Ectodermal cell (in vitro differentiated cells): ENCODE measurements at regions not wholly inside any gene's neighbourhood (a gene's known extent, or its start where the extent isn't known, plus 50 kb on each side); places are given as distances from the start of the nearest gene placed in this dataset.
A peak's percentile ranks its signal among the peaks of the same experiment; 100 is the strongest.

Source experiments
- H3K27ac ChIP-seq: 2 replicates; pipeline ENCODE4 v1.7.0; 2013; ENCODE audit warnings: mild to moderate bottlenecking, low read depth, low read length; ENCODE audit not compliant: insufficient read depth, poor library complexity, severe bottlenecking
- H3K27me3 ChIP-seq: 2 replicates; pipeline ENCODE4 v1.7.0; 2013; ENCODE audit warnings: mild to moderate bottlenecking, low read length; ENCODE audit not compliant: insufficient read depth, control insufficient read depth, poor library complexity, severe bottlenecking
- H3K36me3 ChIP-seq: one replicate; pipeline ENCODE4 v1.7.0; 2013; ENCODE audit warnings: low read length; ENCODE audit not compliant: control insufficient read depth, insufficient read depth
- H3K4me1 ChIP-seq: one replicate; pipeline ENCODE4 v1.7.0; 2013; ENCODE audit warnings: low read length; ENCODE audit not compliant: control insufficient read depth, insufficient read depth
- H3K4me3 ChIP-seq: 2 replicates; pipeline ENCODE4 v1.7.0; 2013; ENCODE audit warnings: low read depth, low read length, control low read depth; ENCODE audit not compliant: insufficient read depth
- H3K9me3 ChIP-seq: 2 replicates; pipeline ENCODE4 v1.7.0; 2013; ENCODE audit warnings: mild to moderate bottlenecking, low read length, moderate library complexity; ENCODE audit not compliant: control insufficient read depth
- WGBS, 2 experiments: methylation state at CpG; one replicate each; pipeline ENCODE4 v1.1.7; 2013; ENCODE audit warnings: missing lambda C conversion rate in 2 of 2; 5-methylcytosine and 5-hydroxymethylcytosine counted together

DNA sequence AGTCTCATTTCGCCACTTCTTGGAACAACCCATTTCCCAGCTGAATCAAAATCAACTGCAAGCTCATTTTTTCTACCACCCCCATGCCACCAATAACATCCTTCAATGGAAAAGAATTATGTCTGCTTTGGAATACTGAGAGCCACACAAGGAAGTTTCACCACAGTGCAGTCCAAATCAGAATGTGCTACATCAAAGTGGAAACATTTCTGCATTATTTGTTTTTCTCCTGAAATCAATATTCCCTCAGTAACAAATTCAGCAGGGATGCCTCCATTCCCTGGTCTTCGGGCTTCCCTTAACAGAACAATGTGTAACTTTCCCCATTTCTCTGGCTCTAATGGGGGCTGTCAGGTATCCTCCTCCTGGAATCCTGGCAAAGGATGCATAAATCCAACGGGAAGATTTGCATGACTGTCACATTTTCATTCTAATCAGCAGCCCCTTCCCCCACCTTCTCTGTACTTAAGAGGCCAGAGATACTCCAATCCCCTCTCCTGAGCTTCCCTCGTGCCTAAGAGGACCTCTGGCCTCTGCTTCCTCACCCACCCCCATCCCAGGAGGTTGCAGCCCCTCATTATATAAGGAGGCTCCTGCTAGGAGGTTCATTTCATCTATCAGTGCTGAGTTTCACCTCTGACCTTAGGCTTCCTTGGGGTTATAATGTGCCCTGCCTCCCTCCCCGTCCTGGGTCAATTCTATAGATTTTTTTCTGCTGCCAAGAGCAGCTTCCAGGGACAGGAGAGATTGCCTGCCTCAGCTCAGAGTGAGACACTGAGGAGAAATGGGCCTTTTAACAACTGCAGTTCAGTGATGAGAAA lies 201.1 kb downstream of the OMA1 start:
- H3K27ac ChIP-seq = peak overlapping the region; percentile 63
- WGBS, 2 experiments = 35 to 37% methylated on average over 5 of the region's 5 CpGs
- H3K36me3 ChIP-seq = no peaks in the 10 kb centered on the region
- H3K4me3 ChIP-seq = no peak overlapping the region
- H3K4me1 ChIP-seq = peaks cover 42% of the 10 kb centered on the region
- no peaks in the 10 kb centered on the region for H3K27me3 ChIP-seq
- no peaks in the 10 kb centered on the region for H3K9me3 ChIP-seq

DNA sequence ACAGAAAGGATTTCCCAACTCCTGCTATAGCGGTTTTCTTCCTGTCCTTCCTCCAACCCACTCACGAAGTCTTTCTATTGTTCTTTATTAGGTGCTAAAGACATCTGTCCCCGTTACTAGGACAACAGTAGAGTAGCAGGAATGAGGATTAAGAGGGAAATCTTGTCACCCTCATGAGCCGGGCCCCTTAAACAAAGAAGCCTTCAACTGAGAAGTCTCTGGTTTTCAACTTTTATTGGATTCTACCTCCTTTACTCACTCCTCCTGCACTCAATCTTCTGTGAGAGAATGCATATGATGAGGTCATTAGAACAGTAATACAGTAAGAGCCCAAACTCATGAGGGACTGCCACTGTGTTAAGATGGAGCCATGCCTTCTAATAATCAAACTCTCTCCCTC lies 206.3 kb downstream of the OMA1 start:
- H3K9me3 ChIP-seq = no peaks in the 10 kb centered on the region
- peaks cover 22% of the 10 kb centered on the region for H3K4me1 ChIP-seq
- 19 to 34% methylated on average over 2 to 4 of the region's 4 CpGs for WGBS, 2 experiments
- no peaks in the 10 kb centered on the region for H3K36me3 ChIP-seq
- no peak overlapping the region for H3K4me3 ChIP-seq
- no peaks in the 10 kb centered on the region for H3K27me3 ChIP-seq
- peak overlapping the region; percentile 78 for H3K27ac ChIP-seq

DNA sequence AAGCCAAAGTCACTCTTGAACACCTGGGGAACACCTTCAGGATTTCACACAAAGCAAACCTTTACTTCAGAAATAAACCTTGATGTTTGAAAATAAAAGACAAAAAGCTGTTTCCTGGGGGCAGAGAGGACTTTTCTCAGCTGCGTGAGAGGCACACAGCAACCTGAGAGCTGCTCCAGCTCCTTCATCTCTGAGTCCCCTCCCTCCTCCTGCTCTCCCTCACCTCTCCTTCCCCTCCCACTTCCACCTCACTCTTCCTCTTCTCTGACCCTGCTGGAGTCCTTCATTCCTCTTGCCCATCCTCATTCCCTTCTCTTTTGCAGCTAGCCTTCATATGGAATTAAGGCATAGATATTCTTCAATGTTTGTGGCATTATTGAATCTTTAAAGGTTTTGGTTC lies 208.4 kb downstream of the OMA1 start:
- whole genome bisulfite sequencing, 2 experiments = 33 to 44% methylated on average over 1 of the region's 1 CpG
- Histone ChIP-seq H3K36me3 (no peaks in the 10 kb centered on the region), H3K27ac (no peak overlapping the region), H3K27me3 (no peaks in the 10 kb centered on the region), H3K4me3 (no peak overlapping the region), H3K4me1 (peaks cover 15% of the 10 kb centered on the region), H3K9me3 (no peaks in the 10 kb centered on the region)

DNA sequence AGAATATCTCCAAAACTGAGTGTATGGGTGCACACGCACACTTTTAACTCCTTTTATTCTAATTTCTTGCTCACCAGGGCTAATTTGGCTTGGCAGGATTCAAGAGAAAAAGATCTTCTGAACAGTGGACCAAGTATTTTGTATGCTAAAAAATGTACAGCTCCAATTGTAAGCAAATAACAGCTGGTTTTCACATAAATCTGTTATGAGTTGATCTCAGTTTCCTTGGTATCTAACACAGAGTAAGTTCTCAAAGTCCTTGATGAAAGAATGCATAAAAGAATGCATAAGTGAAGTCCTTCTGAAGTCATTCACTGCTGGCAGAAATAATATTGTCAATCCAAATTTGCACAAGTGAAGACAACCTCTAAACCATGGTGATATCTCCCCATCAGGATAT lies 213.0 kb downstream of the OMA1 start:
- no peaks in the 10 kb centered on the region for H3K27me3 ChIP-seq
- H3K36me3 ChIP-seq = no peaks in the 10 kb centered on the region
- no peak overlapping the region for H3K27ac ChIP-seq
- H3K4me3 ChIP-seq = no peak overlapping the region
- no peaks in the 10 kb centered on the region for H3K9me3 ChIP-seq
- H3K4me1 ChIP-seq = peaks cover under 1% of the 10 kb centered on the region
- 94 to 100% methylated on average over 1 of the region's 1 CpG for WGBS, 2 experiments

DNA sequence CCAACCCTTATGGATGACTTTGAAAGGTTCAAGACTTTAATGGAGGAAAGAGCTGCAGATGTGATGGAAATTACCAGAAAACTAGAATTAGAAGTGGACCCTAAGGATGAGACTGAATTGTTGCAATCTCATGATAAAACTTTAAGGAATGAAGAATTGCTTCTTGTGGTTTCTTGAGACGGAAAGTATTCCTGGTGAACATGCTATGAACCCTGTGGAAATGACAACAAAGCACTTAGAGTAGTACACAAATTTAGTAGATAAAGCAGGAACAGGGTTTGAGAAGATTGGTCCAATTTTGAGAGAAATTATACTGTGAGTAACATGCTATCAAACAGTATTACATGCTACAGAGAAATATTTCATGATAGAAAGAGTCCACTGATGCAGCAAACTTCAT lies 215.4 kb downstream of the OMA1 start:
- Histone ChIP-seq H3K27ac (no peak overlapping the region), H3K4me3 (no peak overlapping the region), H3K36me3 (no peaks in the 10 kb centered on the region), H3K27me3 (no peaks in the 10 kb centered on the region), H3K9me3 (no peaks in the 10 kb centered on the region), H3K4me1 (peaks cover 11% of the 10 kb centered on the region)
- 87 to 94% methylated on average over 1 of the region's 1 CpG for WGBS, 2 experiments

DNA sequence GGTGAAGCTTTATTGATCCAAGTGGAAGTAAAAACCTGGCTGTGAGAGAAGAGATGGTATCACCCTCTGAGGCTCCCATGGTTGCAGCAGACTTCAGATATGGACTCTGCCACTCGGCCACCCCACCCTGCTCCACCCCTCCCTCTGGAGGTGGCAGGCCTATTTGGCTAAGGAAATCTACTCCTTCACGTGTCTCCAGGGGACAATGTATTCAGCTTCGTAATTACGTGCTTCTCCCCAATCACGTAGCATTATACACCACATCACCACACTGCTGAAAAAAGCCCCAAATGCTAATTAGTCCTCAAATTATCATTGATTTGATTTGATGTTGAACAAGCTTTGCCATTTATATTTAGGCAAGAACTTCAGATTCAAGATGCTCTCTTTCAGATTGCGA lies 220.7 kb downstream of the OMA1 start:
- Histone ChIP-seq H3K9me3 (no peaks in the 10 kb centered on the region), H3K36me3 (no peaks in the 10 kb centered on the region), H3K27me3 (no peaks in the 10 kb centered on the region), H3K4me3 (no peak overlapping the region), H3K4me1 (peaks cover 17% of the 10 kb centered on the region), H3K27ac (no peak overlapping the region)
- WGBS, 2 experiments = 69 to 72% methylated on average over 6 of the region's 6 CpGs

DNA sequence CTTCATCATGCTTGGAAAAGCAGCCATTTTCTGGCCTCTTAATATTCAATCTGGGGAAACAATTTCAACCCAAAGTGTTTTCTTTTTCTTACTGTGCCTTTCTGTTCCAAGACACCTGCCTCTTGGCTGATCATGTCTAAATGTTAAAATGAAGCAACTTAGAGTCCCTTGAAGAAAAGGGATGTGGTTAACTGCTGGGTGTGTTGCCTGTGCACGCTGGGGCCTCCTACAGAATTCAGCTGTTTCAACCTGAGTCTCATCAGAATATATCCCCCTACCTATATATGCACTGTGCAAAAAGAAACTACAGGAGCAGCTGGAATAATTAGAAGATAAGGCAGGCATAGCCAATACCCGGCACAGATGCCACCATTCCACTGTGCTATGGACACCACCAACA lies 222.0 kb downstream of the OMA1 start:
- 90 to 98% methylated on average over 2 of the region's 2 CpGs for WGBS, 2 experiments
- H3K9me3 ChIP-seq = no peaks in the 10 kb centered on the region
- no peaks in the 10 kb centered on the region for H3K27me3 ChIP-seq
- H3K27ac ChIP-seq = no peak overlapping the region
- no peak overlapping the region for H3K4me3 ChIP-seq
- peaks cover 17% of the 10 kb centered on the region for H3K4me1 ChIP-seq
- H3K36me3 ChIP-seq = no peaks in the 10 kb centered on the region

DNA sequence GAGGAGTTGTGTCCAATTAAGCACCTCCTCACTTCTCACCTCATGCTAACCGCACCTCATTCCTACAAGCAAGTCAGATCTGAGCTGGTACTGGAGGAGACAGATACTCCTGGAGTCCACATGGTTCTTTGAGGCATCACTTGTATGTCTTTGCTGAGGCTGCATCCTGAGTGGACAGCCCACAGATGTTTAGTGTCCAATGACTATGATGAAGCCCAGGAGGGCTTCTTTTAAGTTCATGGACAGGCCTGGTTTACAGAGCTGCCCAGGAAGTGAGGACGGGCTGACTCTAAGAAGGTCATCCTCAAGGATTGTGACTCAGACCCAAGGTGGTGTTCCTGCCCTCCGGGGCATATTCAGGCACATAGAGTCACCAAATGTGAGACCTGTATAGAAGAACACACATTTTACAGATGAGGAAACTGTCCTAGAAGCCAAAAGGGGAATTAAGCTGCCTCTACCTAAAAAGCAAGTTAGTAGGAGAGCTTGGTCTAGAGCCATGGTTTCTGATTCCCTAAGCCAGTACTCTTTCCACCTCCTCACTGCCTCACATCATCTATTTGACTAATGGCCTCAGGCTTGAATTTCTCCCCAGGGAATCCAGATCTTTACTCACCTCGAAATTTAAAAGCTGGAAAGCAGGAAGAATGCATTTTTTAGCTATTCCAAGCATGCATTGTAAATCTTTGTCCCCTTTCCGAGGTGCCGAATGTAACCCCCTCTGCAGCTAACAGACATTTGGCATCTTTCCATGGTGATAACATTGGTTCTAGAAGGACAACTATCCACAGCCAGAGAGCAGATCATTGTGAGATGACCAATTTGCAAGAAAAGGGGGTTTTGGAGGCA lies 228.1 kb downstream of the OMA1 start:
- Histone ChIP-seq H3K27me3 (no peaks in the 10 kb centered on the region), H3K4me3 (no peak overlapping the region), H3K4me1 (no peaks in the 10 kb centered on the region), H3K9me3 (no peaks in the 10 kb centered on the region), H3K36me3 (no peaks in the 10 kb centered on the region), H3K27ac (no peak overlapping the region)
- 87 to 88% methylated on average over 6 of the region's 6 CpGs for WGBS, 2 experiments

DNA sequence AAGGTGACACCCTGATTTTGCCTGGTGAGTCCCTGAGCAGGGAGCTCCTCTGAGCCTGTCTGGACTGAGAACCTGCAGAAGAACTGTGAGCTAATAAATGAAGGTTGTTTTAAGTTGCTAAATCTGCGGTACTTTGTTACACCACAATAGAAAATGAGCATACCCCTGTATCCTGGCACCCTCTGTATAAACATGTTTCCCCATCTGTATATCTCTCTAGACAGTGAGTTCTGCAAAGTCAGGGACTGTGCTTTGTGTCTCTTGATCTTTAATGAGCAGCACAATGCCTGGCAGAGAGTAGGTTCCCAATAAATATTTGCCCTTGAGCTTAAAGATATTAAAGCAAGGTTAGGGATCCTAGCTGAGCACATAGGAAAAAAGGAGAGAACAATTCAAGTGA lies 228.8 kb downstream of the OMA1 start:
- WGBS, 2 experiments = 100% methylated on average over 1 of the region's 1 CpG; no CpG with 5 or more reads in 1 of the 2 experiments
- no peaks in the 10 kb centered on the region for H3K4me1 ChIP-seq
- H3K27me3 ChIP-seq = no peaks in the 10 kb centered on the region
- no peak overlapping the region for H3K27ac ChIP-seq
- H3K36me3 ChIP-seq = no peaks in the 10 kb centered on the region
- H3K9me3 ChIP-seq = no peaks in the 10 kb centered on the region
- H3K4me3 ChIP-seq = no peak overlapping the region

DNA sequence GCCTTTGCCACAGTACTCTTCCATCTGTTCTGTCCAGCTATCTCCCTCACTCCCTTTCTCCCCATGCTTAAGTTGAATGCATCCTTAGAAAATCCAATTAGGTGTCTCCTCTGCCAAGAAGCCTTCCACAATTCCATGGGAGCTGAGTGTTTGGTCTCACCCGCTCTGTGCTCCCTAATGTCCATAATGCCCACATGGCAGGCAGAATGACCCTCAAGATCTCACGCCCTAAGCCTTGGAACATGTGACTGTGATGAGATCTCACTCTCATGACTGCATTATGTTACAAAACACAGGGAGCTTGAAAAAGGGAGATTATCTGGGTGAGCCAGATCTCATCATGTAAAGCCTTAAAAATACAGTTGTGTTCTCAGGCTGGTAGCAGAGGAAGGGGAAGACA lies 229.4 kb downstream of the OMA1 start:
- Histone ChIP-seq H3K9me3 (no peaks in the 10 kb centered on the region), H3K36me3 (no peaks in the 10 kb centered on the region), H3K4me1 (no peaks in the 10 kb centered on the region), H3K4me3 (no peak overlapping the region), H3K27me3 (no peaks in the 10 kb centered on the region), H3K27ac (no peak overlapping the region)
- 93 to 94% methylated on average over 2 of the region's 2 CpGs for WGBS, 2 experiments
